ENCODE measurements at regions not wholly inside any gene's neighbourhood (a gene's known extent, or its start where the extent isn't known, plus 50 kb on each side); places are given as distances from the start of the nearest gene placed in this dataset.

DNA sequence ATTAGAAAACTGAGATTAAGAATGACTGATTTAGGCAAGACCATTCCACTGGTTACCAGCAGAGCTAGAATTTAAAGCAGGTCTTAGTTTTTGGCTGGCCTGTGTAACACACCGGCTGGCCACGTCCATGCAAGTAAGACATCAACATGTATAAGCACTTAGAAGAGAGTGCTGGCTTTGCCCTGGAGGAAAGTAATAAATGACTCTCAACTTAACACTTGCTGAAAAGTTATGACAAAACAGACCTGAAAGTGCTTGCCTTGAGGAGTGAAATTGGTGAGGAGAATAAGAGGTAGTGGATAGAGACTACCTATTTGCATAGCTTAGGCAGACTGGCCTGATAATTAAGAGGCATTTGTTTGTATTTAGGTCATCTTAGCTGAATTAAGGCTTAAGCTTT is 165.7 kb upstream of the KCNJ3 start:
- no peak for FAIRE-seq
- H3K4me3 ChIP-seq = no peak overlapping the region
- no peak overlapping the region for H3K27ac ChIP-seq
- H3K4me2 ChIP-seq = no peak overlapping the region
- H3K4me1 ChIP-seq = no peaks in the 10 kb centered on the region
- 75% methylated on average over 2 of the region's 2 CpGs for WGBS (ENCODE audit: missing lambda C conversion rate)
- H3K9me3 ChIP-seq = no peaks in the 10 kb centered on the region
- ATAC-seq = no peak
- TF ChIP-seq SREBF2 (IDR thresholded peaks at IDR 0.05) = no peak
- TF ChIP-seq ZSCAN20 (CRISPR knock-in tag; IDR thresholded peaks at IDR 0.05) = no peak
- no peak for TF ChIP-seq KDM1A (IDR thresholded peaks at IDR 0.05; ENCODE audit: low read depth)
- no peak for TF ChIP-seq JUN (IDR thresholded peaks at IDR 0.05)
- no peak for TF ChIP-seq RAD21 (conservative IDR thresholded peaks at IDR 0.05 in 1 of 2, IDR thresholded peaks at IDR 0.05 in 1 of 2)
- TF ChIP-seq, protein P1, sequence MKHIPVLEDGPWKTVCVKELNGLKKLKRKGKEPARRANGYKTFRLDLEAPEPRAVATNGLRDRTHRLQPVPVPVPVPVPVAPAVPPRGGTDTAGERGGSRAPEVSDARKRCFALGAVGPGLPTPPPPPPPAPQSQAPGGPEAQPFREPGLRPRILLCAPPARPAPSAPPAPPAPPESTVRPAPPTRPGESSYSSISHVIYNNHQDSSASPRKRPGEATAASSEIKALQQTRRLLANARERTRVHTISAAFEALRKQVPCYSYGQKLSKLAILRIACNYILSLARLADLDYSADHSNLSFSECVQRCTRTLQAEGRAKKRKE (CRISPR knock-in tag; IDR thresholded peaks at IDR 0.05; ENCODE audit: low read depth) = no peak
- no peak for TF ChIP-seq PHF8 (IDR thresholded peaks at IDR 0.05; ENCODE audit: borderline replicate concordance, low read depth)
- TF ChIP-seq, protein P2, sequence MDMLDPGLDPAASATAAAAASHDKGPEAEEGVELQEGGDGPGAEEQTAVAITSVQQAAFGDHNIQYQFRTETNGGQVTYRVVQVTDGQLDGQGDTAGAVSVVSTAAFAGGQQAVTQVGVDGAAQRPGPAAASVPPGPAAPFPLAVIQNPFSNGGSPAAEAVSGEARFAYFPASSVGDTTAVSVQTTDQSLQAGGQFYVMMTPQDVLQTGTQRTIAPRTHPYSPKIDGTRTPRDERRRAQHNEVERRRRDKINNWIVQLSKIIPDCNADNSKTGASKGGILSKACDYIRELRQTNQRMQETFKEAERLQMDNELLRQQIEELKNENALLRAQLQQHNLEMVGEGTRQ (IDR thresholded peaks at IDR 0.05) = no peak
- no peak for TF ChIP-seq HDAC2 (IDR thresholded peaks at IDR 0.05)
- no peak for TF ChIP-seq EHF (CRISPR knock-in tag; IDR thresholded peaks at IDR 0.05)
- no peak for TF ChIP-seq CBX8 (IDR thresholded peaks at IDR 0.05)
- TF ChIP-seq MAZ (IDR thresholded peaks at IDR 0.05; ENCODE audit: borderline replicate concordance, low read depth, low read length) = no peak
- TF ChIP-seq RARB (CRISPR knock-in tag; IDR thresholded peaks at IDR 0.05) = no peak
- TF ChIP-seq MAFK (IDR thresholded peaks at IDR 0.05; ENCODE audit: partially characterized antibody) = no peak
- TF ChIP-seq FOXS1 (CRISPR knock-in tag; IDR thresholded peaks at IDR 0.05) = no peak
- TF ChIP-seq BHLHE40 (IDR thresholded peaks at IDR 0.05; ENCODE audit: low read depth, low read length) = no peak
- no peak for TF ChIP-seq ZNF302 (CRISPR knock-in tag; IDR thresholded peaks at IDR 0.05)
- TF ChIP-seq, protein P3, sequence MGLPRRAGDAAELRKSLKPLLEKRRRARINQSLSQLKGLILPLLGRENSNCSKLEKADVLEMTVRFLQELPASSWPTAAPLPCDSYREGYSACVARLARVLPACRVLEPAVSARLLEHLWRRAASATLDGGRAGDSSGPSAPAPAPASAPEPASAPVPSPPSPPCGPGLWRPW (IDR thresholded peaks at IDR 0.05) = no peak
- TF ChIP-seq, protein P4, sequence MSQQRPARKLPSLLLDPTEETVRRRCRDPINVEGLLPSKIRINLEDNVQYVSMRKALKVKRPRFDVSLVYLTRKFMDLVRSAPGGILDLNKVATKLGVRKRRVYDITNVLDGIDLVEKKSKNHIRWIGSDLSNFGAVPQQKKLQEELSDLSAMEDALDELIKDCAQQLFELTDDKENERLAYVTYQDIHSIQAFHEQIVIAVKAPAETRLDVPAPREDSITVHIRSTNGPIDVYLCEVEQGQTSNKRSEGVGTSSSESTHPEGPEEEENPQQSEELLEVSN (IDR thresholded peaks at IDR 0.05; ENCODE audit: borderline replicate concordance, low read depth) = no peak
- TF ChIP-seq HOXB13 (CRISPR knock-in tag; IDR thresholded peaks at IDR 0.05; ENCODE audit: low read depth) = no peak
- no peak for DNase-seq (ENCODE audit: low read depth in 1 of 2, low spot score in 1 of 2)
- POLR2A ChIA-PET = no interaction called here
- CTCF ChIA-PET = no interaction called here

DNA sequence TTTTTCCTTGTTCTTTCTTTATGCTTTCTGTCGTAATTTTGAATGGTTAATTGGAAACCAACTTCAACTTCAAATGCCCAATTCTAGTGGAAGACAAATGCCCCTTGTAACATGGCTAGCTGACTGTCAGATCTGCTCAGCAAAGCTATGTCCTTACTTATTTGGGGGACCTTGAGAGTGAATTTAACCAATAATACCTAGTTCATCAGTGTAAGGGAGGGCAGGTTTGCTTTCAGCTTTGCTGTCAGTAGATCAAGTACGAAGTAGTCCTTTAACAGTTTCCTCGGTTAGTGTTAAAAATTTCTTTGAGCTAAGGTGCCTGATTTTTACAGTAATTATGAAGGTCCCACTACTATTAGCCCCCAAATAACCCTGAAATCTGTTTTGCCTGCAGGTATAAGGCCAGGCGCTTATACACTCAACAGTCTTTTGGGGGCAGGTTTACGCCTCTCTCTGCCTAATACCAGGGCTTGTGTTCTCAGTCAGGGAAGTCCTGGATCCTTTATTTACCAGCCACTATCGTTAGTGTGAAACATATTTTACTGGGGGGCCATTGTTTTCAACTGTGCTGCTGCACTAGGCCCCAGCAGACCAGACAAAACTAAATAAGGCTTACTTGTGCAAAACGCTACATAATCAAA is 165.1 kb upstream of the KCNJ3 start:
- no peak for ATAC-seq
- Histone ChIP-seq H3K4me3 (no peak overlapping the region), H3K4me1 (no peaks in the 10 kb centered on the region), H3K27ac (no peak overlapping the region), H3K4me2 (no peak overlapping the region), H3K9me3 (no peaks in the 10 kb centered on the region)
- TF ChIP-seq RNF2 (IDR thresholded peaks at IDR 0.05; ENCODE audit: borderline replicate concordance, low read depth) (no peak), JUN (IDR thresholded peaks at IDR 0.05) (no peak), EHF (CRISPR knock-in tag; IDR thresholded peaks at IDR 0.05) (no peak)
- TF ChIP-seq, protein P3 (IDR thresholded peaks at IDR 0.05) = no peak
- ChIA-PET CTCF (no interaction called here), POLR2A (no interaction called here)
- 76% methylated on average over 7 of the region's 7 CpGs for WGBS (ENCODE audit: missing lambda C conversion rate)
- no peak for DNase-seq (ENCODE audit: low read depth in 1 of 2, low spot score in 1 of 2)
- no peak for FAIRE-seq

DNA sequence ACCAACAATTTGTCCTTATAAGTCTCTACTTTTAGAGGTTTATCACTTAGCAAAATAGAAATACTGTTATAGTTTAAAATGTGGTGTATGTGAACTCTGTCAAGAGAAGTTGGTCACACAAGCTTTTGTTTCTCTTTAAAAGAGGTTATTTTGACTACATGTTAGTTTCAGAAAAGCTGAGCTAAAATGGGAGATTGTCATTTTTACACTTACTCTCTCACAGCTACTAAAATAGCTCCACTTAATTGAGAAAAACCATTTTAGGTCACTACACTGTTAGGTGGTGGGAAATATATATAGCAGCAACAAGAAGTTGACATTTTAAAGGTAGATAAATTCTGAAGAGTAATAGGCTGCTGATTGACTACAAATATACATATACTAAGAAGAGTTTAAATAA is 161.5 kb upstream of the KCNJ3 start:
- Histone ChIP-seq H3K4me3 (no peak overlapping the region), H3K4me1 (no peaks in the 10 kb centered on the region), H3K27ac (no peak overlapping the region), H3K9me3 (no peaks in the 10 kb centered on the region), H3K4me2 (no peak overlapping the region)
- ChIA-PET CTCF (interaction anchor here (0.7 kb wide), 1 partner anchor 10 kb away, joined by 3 read pairs; no protein-coding TSS in a partner anchor), POLR2A (no interaction called here)
- no peak for FAIRE-seq
- no peak for DNase-seq (ENCODE audit: low read depth in 1 of 2, low spot score in 1 of 2)
- no peak for ATAC-seq
- TF ChIP-seq SREBF2 (IDR thresholded peaks at IDR 0.05) = no peak
- no peak for TF ChIP-seq NR3C1 (IDR thresholded peaks at IDR 0.05)
- no peak for TF ChIP-seq CHD4 (IDR thresholded peaks at IDR 0.05; ENCODE audit: borderline replicate concordance)
- no peak for TF ChIP-seq POLR2AphosphoS2 (conservative IDR thresholded peaks at IDR 0.05; ENCODE audit: low read length)
- TF ChIP-seq ZC3H11A (IDR thresholded peaks at IDR 0.05) = no peak
- no peak for TF ChIP-seq CEBPB (IDR thresholded peaks at IDR 0.05)
- no peak for TF ChIP-seq RAD21 (conservative IDR thresholded peaks at IDR 0.05 in 1 of 2, IDR thresholded peaks at IDR 0.05 in 1 of 2)
- no peak for TF ChIP-seq RNF2 (IDR thresholded peaks at IDR 0.05; ENCODE audit: borderline replicate concordance, low read depth)
- TF ChIP-seq RARB (CRISPR knock-in tag; IDR thresholded peaks at IDR 0.05) = no peak
- no peak for TF ChIP-seq ZNF302 (CRISPR knock-in tag; IDR thresholded peaks at IDR 0.05)
- TF ChIP-seq NFE2L2 (conservative IDR thresholded peaks at IDR 0.05; ENCODE audit: low read length) = no peak
- TF ChIP-seq JUNB (IDR thresholded peaks at IDR 0.05) = no peak
- TF ChIP-seq, protein P2 (IDR thresholded peaks at IDR 0.05) = no peak
- TF ChIP-seq FOSL2 (IDR thresholded peaks at IDR 0.05) = no peak
- no peak for TF ChIP-seq FOSL2 (CRISPR knock-in tag; IDR thresholded peaks at IDR 0.05)
- TF ChIP-seq, protein P5, sequence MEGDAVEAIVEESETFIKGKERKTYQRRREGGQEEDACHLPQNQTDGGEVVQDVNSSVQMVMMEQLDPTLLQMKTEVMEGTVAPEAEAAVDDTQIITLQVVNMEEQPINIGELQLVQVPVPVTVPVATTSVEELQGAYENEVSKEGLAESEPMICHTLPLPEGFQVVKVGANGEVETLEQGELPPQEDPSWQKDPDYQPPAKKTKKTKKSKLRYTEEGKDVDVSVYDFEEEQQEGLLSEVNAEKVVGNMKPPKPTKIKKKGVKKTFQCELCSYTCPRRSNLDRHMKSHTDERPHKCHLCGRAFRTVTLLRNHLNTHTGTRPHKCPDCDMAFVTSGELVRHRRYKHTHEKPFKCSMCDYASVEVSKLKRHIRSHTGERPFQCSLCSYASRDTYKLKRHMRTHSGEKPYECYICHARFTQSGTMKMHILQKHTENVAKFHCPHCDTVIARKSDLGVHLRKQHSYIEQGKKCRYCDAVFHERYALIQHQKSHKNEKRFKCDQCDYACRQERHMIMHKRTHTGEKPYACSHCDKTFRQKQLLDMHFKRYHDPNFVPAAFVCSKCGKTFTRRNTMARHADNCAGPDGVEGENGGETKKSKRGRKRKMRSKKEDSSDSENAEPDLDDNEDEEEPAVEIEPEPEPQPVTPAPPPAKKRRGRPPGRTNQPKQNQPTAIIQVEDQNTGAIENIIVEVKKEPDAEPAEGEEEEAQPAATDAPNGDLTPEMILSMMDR (IDR thresholded peaks at IDR 0.05) = no peak

Data from A549 (cell line).